Activated T-helper 17 cell treated with anti-CD3 and anti-CD28 coated beads, Interleukin-2, amount 50 U/mL, for 72 hours (primary cell): ENCODE measurements at regions not wholly inside any gene's neighbourhood (a gene's known extent, or its start where the extent isn't known, plus 50 kb on each side); places are given as distances from the start of the nearest gene placed in this dataset.

ENCODE experiments used
- ATAC-seq: fragments of 150-1000 bp; cut with Tn5 transposase; replicated peaks from 2 replicates; pipeline ENCODE4 v1.10.0; 2021; ENCODE audit warnings: mild to moderate bottlenecking, moderate library complexity
- H3K27ac Mint-ChIP-seq: one replicate; pipeline ENCODE4 v1.8.0; 2022; ENCODE audit warnings: mixed read lengths
- H3K27me3 Mint-ChIP-seq: one replicate; pipeline ENCODE4 v1.8.0; 2022; ENCODE audit warnings: mixed read lengths
- H3K36me3 Mint-ChIP-seq: one replicate; pipeline ENCODE4 v1.8.0; 2022; ENCODE audit warnings: low read depth, mild to moderate bottlenecking, mixed read lengths
- H3K4me1 Mint-ChIP-seq: one replicate; pipeline ENCODE4 v1.8.0; 2022; ENCODE audit warnings: mixed read lengths
- H3K4me3 Mint-ChIP-seq: one replicate; pipeline ENCODE4 v1.8.0; 2022; ENCODE audit warnings: mild to moderate bottlenecking, mixed read lengths
- H3K9me3 Mint-ChIP-seq: one replicate; pipeline ENCODE4 v1.8.0; 2022; ENCODE audit warnings: mixed read lengths

- peaks cover 4% of the 10 kb centered on the region for H3K9me3 Mint-ChIP-seq
- ATAC-seq: no peak
- no peak overlapping the region for H3K27ac Mint-ChIP-seq
- no peaks in the 10 kb centered on the region for H3K36me3 Mint-ChIP-seq
- peaks cover 4% of the 10 kb centered on the region for H3K27me3 Mint-ChIP-seq
- no peaks in the 10 kb centered on the region for H3K4me1 Mint-ChIP-seq
- H3K4me3 Mint-ChIP-seq: no peak overlapping the region
These were observed 846.9 kb upstream of the ADAMTS5 start for GRCh38 chr21:27813750-27814149.

GRCh38 chr21:27813344-27813743 lies 846.5 kb upstream of the ADAMTS5 start:
- H3K36me3 Mint-ChIP-seq: no peaks in the 10 kb centered on the region
- no peak overlapping the region for H3K4me3 Mint-ChIP-seq
- H3K4me1 Mint-ChIP-seq: no peaks in the 10 kb centered on the region
- peaks cover 4% of the 10 kb centered on the region for H3K27me3 Mint-ChIP-seq
- peaks cover 4% of the 10 kb centered on the region for H3K9me3 Mint-ChIP-seq
- ATAC-seq: no peak
- H3K27ac Mint-ChIP-seq: no peak overlapping the region

- Mint-ChIP-seq H3K4me3 (no peak overlapping the region), H3K9me3 (peaks cover 4% of the 10 kb centered on the region), H3K27ac (no peak overlapping the region), H3K4me1 (no peaks in the 10 kb centered on the region), H3K36me3 (no peaks in the 10 kb centered on the region), H3K27me3 (peaks cover 4% of the 10 kb centered on the region)
- ATAC-seq: no peak
These were observed 845.4 kb upstream of the ADAMTS5 start for GRCh38 chr21:27812279-27812678.

GRCh38 chr21:27808923-27809322 lies 842.0 kb upstream of the ADAMTS5 start:
- Mint-ChIP-seq H3K4me3 (no peak overlapping the region), H3K9me3 (peaks cover 4% of the 10 kb centered on the region), H3K4me1 (no peaks in the 10 kb centered on the region), H3K27ac (no peak overlapping the region), H3K36me3 (no peaks in the 10 kb centered on the region), H3K27me3 (peaks cover 4% of the 10 kb centered on the region)
- ATAC-seq: no peak

- ATAC-seq: no peak
- Mint-ChIP-seq H3K27ac (no peak overlapping the region), H3K4me3 (no peak overlapping the region), H3K9me3 (peaks cover 4% of the 10 kb centered on the region), H3K4me1 (no peaks in the 10 kb centered on the region), H3K36me3 (no peaks in the 10 kb centered on the region), H3K27me3 (no peaks in the 10 kb centered on the region)
These were observed 840.7 kb upstream of the ADAMTS5 start for GRCh38 chr21:27807596-27807995.

- Mint-ChIP-seq H3K4me1 (no peaks in the 10 kb centered on the region), H3K27ac (no peak overlapping the region), H3K27me3 (no peaks in the 10 kb centered on the region), H3K36me3 (no peaks in the 10 kb centered on the region), H3K9me3 (no peaks in the 10 kb centered on the region), H3K4me3 (no peak overlapping the region)
- no peak for ATAC-seq
These were observed 839.4 kb upstream of the ADAMTS5 start for GRCh38 chr21:27806281-27806680.

GRCh38 chr21:27805696-27806095 lies 838.8 kb upstream of the ADAMTS5 start:
- H3K27me3 Mint-ChIP-seq: no peaks in the 10 kb centered on the region
- no peak overlapping the region for H3K27ac Mint-ChIP-seq
- H3K36me3 Mint-ChIP-seq: no peaks in the 10 kb centered on the region
- no peak for ATAC-seq
- no peaks in the 10 kb centered on the region for H3K4me1 Mint-ChIP-seq
- H3K9me3 Mint-ChIP-seq: no peaks in the 10 kb centered on the region
- H3K4me3 Mint-ChIP-seq: no peak overlapping the region

- Mint-ChIP-seq H3K4me3 (no peak overlapping the region), H3K4me1 (no peaks in the 10 kb centered on the region), H3K27ac (no peak overlapping the region), H3K36me3 (no peaks in the 10 kb centered on the region), H3K27me3 (no peaks in the 10 kb centered on the region), H3K9me3 (no peaks in the 10 kb centered on the region)
- ATAC-seq: no peak
These were observed 837.6 kb upstream of the ADAMTS5 start for GRCh38 chr21:27804515-27804914.

GRCh38 chr21:27803571-27803970 lies 836.7 kb upstream of the ADAMTS5 start:
- Mint-ChIP-seq H3K4me3 (no peak overlapping the region), H3K27ac (no peak overlapping the region), H3K9me3 (no peaks in the 10 kb centered on the region), H3K27me3 (no peaks in the 10 kb centered on the region), H3K4me1 (no peaks in the 10 kb centered on the region), H3K36me3 (no peaks in the 10 kb centered on the region)
- no peak for ATAC-seq

GRCh38 chr21:27802816-27803475 lies 836.1 kb upstream of the ADAMTS5 start:
- Mint-ChIP-seq H3K4me3 (no peak overlapping the region), H3K4me1 (no peaks in the 10 kb centered on the region), H3K27ac (no peak overlapping the region), H3K27me3 (no peaks in the 10 kb centered on the region), H3K9me3 (no peaks in the 10 kb centered on the region), H3K36me3 (no peaks in the 10 kb centered on the region)
- no peak for ATAC-seq

GRCh38 chr21:27799861-27800260 lies 833.0 kb upstream of the ADAMTS5 start:
- no peak for ATAC-seq
- H3K9me3 Mint-ChIP-seq: no peaks in the 10 kb centered on the region
- H3K27me3 Mint-ChIP-seq: no peaks in the 10 kb centered on the region
- no peak overlapping the region for H3K27ac Mint-ChIP-seq
- H3K4me3 Mint-ChIP-seq: no peak overlapping the region
- H3K36me3 Mint-ChIP-seq: no peaks in the 10 kb centered on the region
- H3K4me1 Mint-ChIP-seq: no peaks in the 10 kb centered on the region

GRCh38 chr21:27796106-27796505 lies 829.2 kb upstream of the ADAMTS5 start:
- H3K27me3 Mint-ChIP-seq: no peaks in the 10 kb centered on the region
- no peaks in the 10 kb centered on the region for H3K4me1 Mint-ChIP-seq
- no peak overlapping the region for H3K4me3 Mint-ChIP-seq
- ATAC-seq: no peak
- H3K36me3 Mint-ChIP-seq: no peaks in the 10 kb centered on the region
- no peak overlapping the region for H3K27ac Mint-ChIP-seq
- no peaks in the 10 kb centered on the region for H3K9me3 Mint-ChIP-seq

GRCh38 chr21:27795418-27795817 lies 828.5 kb upstream of the ADAMTS5 start:
- no peaks in the 10 kb centered on the region for H3K9me3 Mint-ChIP-seq
- no peaks in the 10 kb centered on the region for H3K4me1 Mint-ChIP-seq
- H3K27me3 Mint-ChIP-seq: no peaks in the 10 kb centered on the region
- no peak overlapping the region for H3K4me3 Mint-ChIP-seq
- no peaks in the 10 kb centered on the region for H3K36me3 Mint-ChIP-seq
- ATAC-seq: no peak
- no peak overlapping the region for H3K27ac Mint-ChIP-seq

- no peak overlapping the region for H3K27ac Mint-ChIP-seq
- H3K27me3 Mint-ChIP-seq: no peaks in the 10 kb centered on the region
- H3K4me3 Mint-ChIP-seq: no peak overlapping the region
- H3K36me3 Mint-ChIP-seq: no peaks in the 10 kb centered on the region
- ATAC-seq: no peak
- H3K4me1 Mint-ChIP-seq: no peaks in the 10 kb centered on the region
- H3K9me3 Mint-ChIP-seq: no peaks in the 10 kb centered on the region
These were observed 827.0 kb upstream of the ADAMTS5 start for GRCh38 chr21:27793901-27794300.

- H3K36me3 Mint-ChIP-seq: no peaks in the 10 kb centered on the region
- no peak overlapping the region for H3K4me3 Mint-ChIP-seq
- H3K4me1 Mint-ChIP-seq: no peaks in the 10 kb centered on the region
- ATAC-seq: no peak
- H3K27me3 Mint-ChIP-seq: no peaks in the 10 kb centered on the region
- peaks cover 4% of the 10 kb centered on the region for H3K9me3 Mint-ChIP-seq
- no peak overlapping the region for H3K27ac Mint-ChIP-seq
These were observed 820.2 kb upstream of the ADAMTS5 start for GRCh38 chr21:27787046-27787445.

GRCh38 chr21:27779606-27780005 lies 812.7 kb upstream of the ADAMTS5 start:
- no peak for ATAC-seq
- Mint-ChIP-seq H3K4me1 (no peaks in the 10 kb centered on the region), H3K27me3 (no peaks in the 10 kb centered on the region), H3K9me3 (peaks cover 12% of the 10 kb centered on the region), H3K27ac (no peak overlapping the region), H3K4me3 (no peak overlapping the region), H3K36me3 (no peaks in the 10 kb centered on the region)
